Osteoblast (primary cell): ENCODE measurements at regions not wholly inside any gene's neighbourhood (a gene's known extent, or its start where the extent isn't known, plus 50 kb on each side); places are given as distances from the start of the nearest gene placed in this dataset.

Experiments
- DNase-seq: peaks from one replicate; pipeline ENCODE4 v3.0.0; 2011; ENCODE audit warnings: low spot score, mixed read lengths; ENCODE audit not compliant: insufficient read length; ENCODE audit errors: missing footprints
- H2AFZ ChIP-seq: 2 replicates; pipeline ENCODE4 v1.6.0; 2011; ENCODE audit warnings: mild to moderate bottlenecking, low read length
- H3K27ac ChIP-seq: 2 replicates; pipeline ENCODE4 v1.5.1; 2011; ENCODE audit warnings: mild to moderate bottlenecking, low read depth, low read length, moderate library complexity
- H3K27me3 ChIP-seq: 2 replicates; pipeline ENCODE4 v1.6.0; 2012; ENCODE audit warnings: mild to moderate bottlenecking, control low read depth, inconsistent platforms, low read length, moderate library complexity; ENCODE audit not compliant: insufficient read depth
- H3K36me3 ChIP-seq: 2 replicates; pipeline ENCODE4 v1.5.1; 2011; ENCODE audit warnings: mild to moderate bottlenecking, low read length, control low read depth, moderate library complexity; ENCODE audit not compliant: insufficient read depth
- H3K4me1 ChIP-seq: 2 replicates; pipeline ENCODE4 v1.5.1; 2011; ENCODE audit warnings: mild to moderate bottlenecking, low read length, control low read depth, moderate library complexity; ENCODE audit not compliant: insufficient read depth
- H3K4me2 ChIP-seq: 2 replicates; pipeline ENCODE4 v1.6.0; 2011; ENCODE audit warnings: mild to moderate bottlenecking, low read length; ENCODE audit not compliant: insufficient read depth
- H3K4me3 ChIP-seq: fragments of 200-600 bp; sonication (generic); 3 replicates; pipeline ENCODE4 v1.5.1; 2012; ENCODE audit warnings: mild to moderate bottlenecking, low read length, inconsistent platforms; ENCODE audit not compliant: insufficient read depth
- H3K79me2 ChIP-seq: 2 replicates; pipeline ENCODE4 v1.6.0; 2012; ENCODE audit warnings: mild to moderate bottlenecking, low read length, control low read depth, inconsistent platforms; ENCODE audit not compliant: insufficient read depth
- H3K9me3 ChIP-seq: 2 replicates; pipeline ENCODE4 v1.5.1; 2011; ENCODE audit warnings: low read depth, low read length, control low read depth
- H4K20me1 ChIP-seq: 2 replicates; pipeline ENCODE4 v1.6.0; 2012; ENCODE audit warnings: mild to moderate bottlenecking, low read length, control low read depth; ENCODE audit not compliant: insufficient read depth
- CTCF ChIP-seq: IDR thresholded peaks from 2 replicates; pipeline ENCODE4 v1.5.1; 2011; ENCODE audit warnings: mild to moderate bottlenecking, low read depth, low read length, moderate library complexity; ENCODE audit errors: extremely low read depth

- Histone ChIP-seq H4K20me1 (no peaks in the 10 kb centered on the region), H3K4me3 (no peak overlapping the region), H3K79me2 (no peaks in the 10 kb centered on the region), H3K4me1 (no peaks in the 10 kb centered on the region), H3K27ac (no peak overlapping the region), H3K4me2 (no peak overlapping the region), H3K27me3 (peaks cover 5% of the 10 kb centered on the region), H3K9me3 (no peaks in the 10 kb centered on the region), H2AFZ (no peak overlapping the region), H3K36me3 (no peaks in the 10 kb centered on the region)
- TF ChIP-seq CTCF = no peak
- no peak for DNase-seq
Observed at GRCh38 chr10:59512951-59513350, 150.6 kb upstream of the FAM13C start.

GRCh38 chr10:59508956-59509355, 146.6 kb upstream of the FAM13C start:
- no peaks in the 10 kb centered on the region for H3K4me1 ChIP-seq
- no peaks in the 10 kb centered on the region for H3K9me3 ChIP-seq
- no peak overlapping the region for H2AFZ ChIP-seq
- no peak overlapping the region for H3K4me3 ChIP-seq
- H3K36me3 ChIP-seq = no peaks in the 10 kb centered on the region
- no peak for DNase-seq
- H3K27ac ChIP-seq = no peak overlapping the region
- H3K27me3 ChIP-seq = no peaks in the 10 kb centered on the region
- TF ChIP-seq CTCF = no peak
- no peaks in the 10 kb centered on the region for H3K79me2 ChIP-seq
- H3K4me2 ChIP-seq = no peak overlapping the region
- no peaks in the 10 kb centered on the region for H4K20me1 ChIP-seq

- Histone ChIP-seq H3K9me3 (no peaks in the 10 kb centered on the region), H3K4me2 (no peak overlapping the region), H2AFZ (no peak overlapping the region), H4K20me1 (no peaks in the 10 kb centered on the region), H3K4me1 (no peaks in the 10 kb centered on the region), H3K4me3 (no peak overlapping the region), H3K27me3 (no peaks in the 10 kb centered on the region), H3K36me3 (no peaks in the 10 kb centered on the region), H3K79me2 (no peaks in the 10 kb centered on the region), H3K27ac (no peak overlapping the region)
- no peak for DNase-seq
- TF ChIP-seq CTCF = no peak
Observed at GRCh38 chr10:59508296-59508695, 145.9 kb upstream of the FAM13C start.

- Histone ChIP-seq H3K4me2 (no peak overlapping the region), H3K36me3 (no peaks in the 10 kb centered on the region), H4K20me1 (no peaks in the 10 kb centered on the region), H3K79me2 (no peaks in the 10 kb centered on the region), H3K4me1 (no peaks in the 10 kb centered on the region), H2AFZ (no peak overlapping the region), H3K27me3 (no peaks in the 10 kb centered on the region), H3K9me3 (no peaks in the 10 kb centered on the region), H3K4me3 (no peak overlapping the region), H3K27ac (no peak overlapping the region)
- no peak for TF ChIP-seq CTCF
- no peak for DNase-seq
Observed at GRCh38 chr10:59505926-59506325, 143.6 kb upstream of the FAM13C start.
